KOPT-K1 (cell line): ENCODE measurements at regions not wholly inside any gene's neighbourhood (a gene's known extent, or its start where the extent isn't known, plus 50 kb on each side); places are given as distances from the start of the nearest gene placed in this dataset.

Experiments used
- H3K27ac ChIP-seq: fragments of 200-600 bp; sonication (generic); 2 replicates; pipeline ENCODE4 v1.5.1; 2016; ENCODE audit warnings: antibody characterized with exemption, mild to moderate bottlenecking, low read depth, low read length; ENCODE audit not compliant: poor library complexity, severe bottlenecking
- H3K36me3 ChIP-seq: fragments of 200-600 bp; sonication (generic); 2 replicates; pipeline ENCODE4 v1.5.1; 2017; ENCODE audit warnings: antibody characterized with exemption, mild to moderate bottlenecking, low read length, moderate library complexity; ENCODE audit not compliant: insufficient read depth
- H3K9me3 ChIP-seq: fragments of 200-600 bp; sonication (generic); 2 replicates; pipeline ENCODE4 v1.5.1; 2017; ENCODE audit warnings: antibody characterized with exemption, low read length, mild to moderate bottlenecking; ENCODE audit not compliant: insufficient read depth, poor library complexity, severe bottlenecking

DNA sequence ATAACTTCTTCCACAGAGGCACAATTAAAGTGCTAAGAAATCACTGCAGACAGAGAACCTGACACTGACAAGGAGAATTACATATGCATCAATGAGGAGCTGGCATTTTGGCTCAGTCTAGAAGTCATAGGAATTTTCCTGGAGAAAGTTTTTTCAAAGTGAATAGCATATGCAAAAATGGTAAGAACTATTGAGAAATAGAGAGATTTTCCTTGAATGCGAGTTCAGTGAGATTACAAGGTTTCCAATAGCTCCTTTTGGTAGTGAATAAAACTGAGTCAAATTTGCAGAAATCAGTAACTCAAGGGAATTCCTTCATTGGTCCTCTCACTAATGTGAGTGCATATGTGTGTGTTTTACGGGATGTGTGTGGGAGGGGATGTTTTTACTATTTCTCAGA, 557.5 kb downstream of the PPARGC1A start:
- Histone ChIP-seq H3K27ac (no peak overlapping the region), H3K36me3 (no peaks in the 10 kb centered on the region), H3K9me3 (no peaks in the 10 kb centered on the region)

DNA sequence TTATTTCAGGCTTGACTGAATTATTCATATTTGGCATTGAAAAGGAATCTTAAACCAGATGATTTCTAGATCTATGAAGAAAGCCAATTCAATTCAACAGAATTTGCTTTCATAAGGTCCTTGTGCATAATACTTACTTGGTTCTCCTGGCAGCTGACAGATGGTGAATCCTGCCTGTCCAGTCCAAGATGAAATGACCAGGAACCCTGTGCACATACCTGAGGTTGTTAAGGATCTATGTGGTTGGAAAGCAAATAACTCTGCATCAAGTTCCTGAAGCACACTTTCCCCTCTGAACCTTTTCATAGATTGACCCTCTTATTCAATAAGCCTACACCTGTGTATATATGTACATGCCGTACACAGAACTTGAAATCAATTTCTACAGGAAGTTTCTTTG, 562.7 kb downstream of the PPARGC1A start:
- no peak overlapping the region for H3K27ac ChIP-seq
- no peaks in the 10 kb centered on the region for H3K36me3 ChIP-seq
- no peaks in the 10 kb centered on the region for H3K9me3 ChIP-seq

DNA sequence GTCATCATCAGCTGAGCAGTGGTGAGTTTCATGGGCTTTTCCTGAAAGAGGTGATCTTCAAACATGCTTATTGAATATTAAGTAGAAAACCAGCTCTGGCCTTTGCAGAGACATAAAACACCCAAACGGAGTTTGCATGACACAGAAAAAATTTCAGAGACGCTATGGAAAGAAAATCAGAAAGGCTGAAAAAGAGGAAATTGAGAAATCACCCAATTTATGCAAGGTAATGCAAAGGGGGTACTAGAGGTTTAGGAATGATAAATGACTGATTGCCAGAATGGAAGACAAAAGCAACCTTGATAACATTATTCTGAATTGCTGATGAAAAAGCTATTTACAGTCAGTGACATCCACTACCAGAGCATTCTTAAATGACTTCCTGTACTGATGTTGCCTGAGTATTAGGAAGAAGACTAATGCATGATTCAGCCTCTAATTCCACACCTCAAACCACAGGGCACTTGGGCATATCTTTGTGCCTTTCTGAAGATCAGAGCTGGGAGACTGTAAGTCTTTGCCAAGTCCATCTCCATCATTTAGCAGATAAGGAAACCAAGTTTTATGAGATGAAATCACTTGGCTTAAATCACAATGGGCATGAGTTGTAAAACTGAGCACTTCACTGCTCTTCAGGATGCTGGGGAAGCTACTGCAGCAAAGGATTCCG, 565.7 kb downstream of the PPARGC1A start:
- Histone ChIP-seq H3K9me3 (no peaks in the 10 kb centered on the region), H3K36me3 (no peaks in the 10 kb centered on the region), H3K27ac (no peak overlapping the region)

DNA sequence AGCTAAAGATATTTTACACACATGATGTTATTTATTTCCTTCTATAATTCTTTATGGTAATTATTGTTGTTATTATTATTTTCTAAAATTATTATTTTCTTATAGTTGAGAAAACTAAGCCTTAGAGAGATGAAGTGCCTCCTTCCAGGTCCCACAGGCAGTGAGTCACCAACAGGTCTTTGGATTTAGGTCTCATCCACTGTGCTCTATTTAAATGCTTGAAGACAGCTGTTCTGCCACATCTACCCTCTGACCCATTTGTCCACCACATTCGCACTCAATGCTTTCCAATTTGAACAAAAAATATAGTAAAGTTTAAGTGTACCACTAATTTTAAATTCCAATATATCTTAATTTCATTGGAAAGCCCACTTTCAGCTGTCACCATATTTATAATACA, 566.4 kb downstream of the PPARGC1A start:
- no peaks in the 10 kb centered on the region for H3K9me3 ChIP-seq
- H3K27ac ChIP-seq = no peak overlapping the region
- no peaks in the 10 kb centered on the region for H3K36me3 ChIP-seq

DNA sequence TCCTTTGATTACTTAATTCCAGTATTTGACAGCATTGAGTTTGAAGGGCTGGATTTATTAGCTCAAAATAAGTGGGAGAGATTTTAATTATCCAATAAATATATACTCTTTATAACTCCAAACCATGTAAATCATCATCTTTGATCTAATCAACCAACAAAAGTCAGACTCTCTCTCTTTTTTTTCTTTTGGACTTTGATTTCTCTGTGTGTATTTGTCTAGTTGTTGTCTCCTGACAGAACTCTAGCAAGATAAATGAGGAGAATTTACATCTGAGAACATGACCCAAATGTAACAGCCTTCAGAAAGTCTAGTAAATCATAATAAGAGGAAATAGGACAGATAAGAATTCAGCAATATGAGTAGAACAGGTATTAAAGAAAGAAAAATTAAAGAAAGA, 567.1 kb downstream of the PPARGC1A start:
- no peaks in the 10 kb centered on the region for H3K9me3 ChIP-seq
- H3K27ac ChIP-seq = no peak overlapping the region
- no peaks in the 10 kb centered on the region for H3K36me3 ChIP-seq

DNA sequence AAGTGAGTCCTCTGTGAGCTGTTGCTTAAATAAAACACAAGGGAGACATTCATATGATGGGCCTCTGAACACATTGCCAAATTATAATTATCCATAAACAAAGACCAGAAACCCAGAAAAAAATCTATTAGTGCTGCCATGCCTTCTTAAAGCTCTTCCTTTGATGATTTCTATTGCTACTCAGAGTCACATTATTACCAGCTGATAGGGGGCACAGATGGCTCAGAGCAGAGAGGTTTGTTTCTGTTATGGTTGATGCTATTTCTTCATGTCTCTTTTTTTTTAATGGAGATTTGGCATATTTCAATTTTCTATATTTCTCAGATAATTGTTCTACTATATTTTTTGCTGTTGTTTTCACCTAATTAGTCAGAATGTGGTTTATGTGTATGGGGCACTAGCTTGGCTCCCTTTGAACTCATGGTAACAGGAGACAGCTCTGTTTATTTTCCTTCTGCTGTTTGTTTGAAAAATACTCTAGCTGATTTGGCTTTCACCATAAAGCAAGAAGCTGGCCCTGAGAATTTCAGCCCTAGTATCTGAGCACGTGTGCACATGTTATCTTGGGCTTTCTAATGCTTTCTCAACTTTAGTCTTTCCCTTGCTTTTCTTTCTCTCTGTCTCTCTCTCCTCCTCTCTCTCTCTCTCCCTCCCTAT, 568.8 kb downstream of the PPARGC1A start:
- Histone ChIP-seq H3K27ac (no peak overlapping the region), H3K9me3 (no peaks in the 10 kb centered on the region), H3K36me3 (no peaks in the 10 kb centered on the region)

DNA sequence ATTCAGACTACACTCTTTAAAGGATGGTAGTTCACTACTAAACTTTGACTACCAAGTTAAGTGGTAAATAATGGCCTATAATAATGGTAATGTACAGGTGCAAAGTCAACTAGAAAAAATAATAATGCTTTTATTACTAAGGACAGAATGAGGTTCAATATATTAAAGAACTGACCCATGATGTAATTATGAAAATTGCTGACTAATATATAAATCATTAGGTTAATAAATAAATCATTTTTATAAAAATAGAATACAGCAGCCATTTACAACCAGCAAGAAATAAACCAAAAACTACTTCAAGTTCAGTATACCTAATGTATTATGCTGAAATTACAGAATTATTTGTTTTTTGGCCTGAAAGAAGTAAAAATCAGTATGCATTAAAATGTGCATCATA, 577.2 kb downstream of the PPARGC1A start:
- Histone ChIP-seq H3K36me3 (no peaks in the 10 kb centered on the region), H3K9me3 (no peaks in the 10 kb centered on the region), H3K27ac (no peak overlapping the region)

DNA sequence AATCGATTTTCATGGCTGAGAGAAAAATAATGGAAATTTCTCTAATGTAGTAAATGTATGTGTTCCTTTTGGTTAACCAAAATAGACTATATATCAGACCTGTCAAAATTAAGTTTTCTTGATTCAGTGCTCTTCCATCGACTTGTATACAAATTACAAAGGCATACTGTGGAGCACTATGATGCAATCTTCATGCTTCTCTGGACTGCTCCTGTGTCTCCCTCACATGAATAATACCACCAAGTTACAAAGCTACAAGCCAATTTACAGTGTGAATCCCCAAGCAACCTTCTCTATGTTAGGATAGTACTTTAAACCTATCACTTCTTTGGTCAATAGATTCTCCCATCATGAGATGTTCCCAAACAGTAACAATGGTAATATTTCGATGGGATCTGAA, 577.9 kb downstream of the PPARGC1A start:
- Histone ChIP-seq H3K36me3 (no peaks in the 10 kb centered on the region), H3K27ac (no peak overlapping the region), H3K9me3 (no peaks in the 10 kb centered on the region)

DNA sequence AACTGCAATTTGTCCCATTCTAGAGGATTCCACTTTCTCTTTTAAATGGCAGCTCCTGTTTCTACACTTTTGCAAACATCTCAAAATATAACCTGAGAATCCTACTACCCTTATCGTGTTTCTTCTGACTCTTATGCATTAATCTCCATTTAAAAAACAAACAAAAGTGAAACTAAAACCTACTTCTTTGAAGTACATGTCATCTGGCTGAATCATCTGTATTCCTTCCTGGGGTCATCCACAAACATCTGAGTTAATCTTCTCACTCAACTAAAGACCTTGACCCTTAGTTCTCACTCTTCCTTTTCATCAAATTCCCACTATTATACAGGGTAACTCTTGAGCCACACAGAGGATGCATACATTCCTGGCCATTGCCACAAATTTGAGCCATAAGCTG, 584.8 kb downstream of the PPARGC1A start:
- H3K9me3 ChIP-seq = no peaks in the 10 kb centered on the region
- peak overlapping the region; percentile 35 for H3K27ac ChIP-seq
- no peaks in the 10 kb centered on the region for H3K36me3 ChIP-seq

DNA sequence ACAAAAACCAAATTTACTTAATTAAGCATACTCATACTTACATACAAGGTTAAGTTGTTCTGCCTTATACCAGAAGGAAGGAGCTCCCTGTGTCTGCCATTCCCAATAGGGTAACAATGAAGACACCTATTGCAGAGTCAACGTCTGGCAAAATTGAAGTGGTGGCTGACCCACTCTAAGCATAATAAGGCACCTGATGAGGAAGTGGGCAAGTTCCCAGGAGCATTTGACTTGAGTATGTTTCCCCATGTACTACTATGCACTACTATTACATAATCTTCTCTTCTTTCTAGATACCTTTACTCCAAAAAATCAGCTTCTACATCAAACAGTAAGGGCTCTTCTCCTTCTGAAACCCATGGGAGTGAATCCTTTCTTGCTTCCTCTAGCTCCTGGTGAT, 591.5 kb downstream of the PPARGC1A start:
- Histone ChIP-seq H3K36me3 (no peaks in the 10 kb centered on the region), H3K9me3 (no peaks in the 10 kb centered on the region), H3K27ac (no peak overlapping the region)

DNA sequence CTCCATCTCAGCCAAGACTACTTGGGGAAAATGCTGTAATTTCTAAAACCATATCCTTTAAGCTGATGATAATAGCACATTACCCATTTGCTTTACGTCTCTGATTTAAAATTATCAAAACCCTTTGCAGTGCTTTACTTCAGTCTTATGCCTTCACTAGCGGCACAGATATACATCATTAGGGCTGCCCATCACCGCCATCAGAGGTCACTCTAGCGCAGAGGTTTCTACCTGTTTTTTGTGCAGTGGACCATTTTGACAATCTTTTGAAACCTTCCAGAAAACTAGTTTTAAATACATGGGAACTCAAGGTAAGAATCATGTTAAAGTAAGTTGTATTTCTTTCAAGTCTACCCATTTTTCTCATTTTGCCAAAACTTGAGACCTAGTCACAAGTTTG, 592.5 kb downstream of the PPARGC1A start:
- H3K27ac ChIP-seq = no peak overlapping the region
- no peaks in the 10 kb centered on the region for H3K9me3 ChIP-seq
- H3K36me3 ChIP-seq = no peaks in the 10 kb centered on the region

DNA sequence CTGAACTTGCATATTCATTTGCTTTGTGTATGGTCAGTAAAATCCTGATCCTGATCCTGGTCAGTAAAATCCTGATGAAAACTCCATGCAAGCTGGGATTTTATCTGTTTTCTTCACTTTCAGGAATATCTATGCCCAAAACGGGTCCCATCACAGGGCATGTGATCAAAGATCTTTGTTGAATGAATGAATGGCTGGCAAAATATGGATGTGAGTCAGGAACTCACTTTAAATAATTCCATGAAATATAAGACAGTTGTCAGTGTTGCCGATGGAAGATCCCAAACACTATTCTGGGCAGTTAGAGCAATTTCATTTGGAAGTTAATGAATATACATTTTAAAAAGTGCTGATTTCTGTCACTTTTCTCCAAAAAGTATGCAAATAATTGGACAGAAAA, 598.4 kb downstream of the GBA3 start:
- Histone ChIP-seq H3K9me3 (no peaks in the 10 kb centered on the region), H3K27ac (no peak overlapping the region), H3K36me3 (no peaks in the 10 kb centered on the region)

DNA sequence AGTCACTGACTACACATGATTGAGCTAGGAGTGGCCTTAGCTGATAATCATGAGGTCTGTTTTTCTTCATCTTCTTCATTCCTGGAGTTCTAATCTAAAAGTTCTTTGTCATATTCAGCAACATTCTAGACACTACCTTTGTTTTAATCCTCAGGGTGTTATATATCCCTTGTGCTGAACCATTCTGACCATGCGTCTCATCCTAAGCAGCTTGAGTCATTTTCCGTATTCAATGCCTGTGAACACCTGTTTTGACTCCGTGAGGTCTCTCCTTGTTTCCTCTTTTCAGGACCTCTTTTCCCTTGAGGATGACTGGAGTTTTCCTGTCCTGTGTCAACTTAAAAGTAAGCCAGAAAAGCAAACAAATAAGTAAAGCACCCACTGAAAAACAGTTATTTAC, 597.9 kb downstream of the GBA3 start:
- Histone ChIP-seq H3K27ac (no peak overlapping the region), H3K36me3 (no peaks in the 10 kb centered on the region), H3K9me3 (no peaks in the 10 kb centered on the region)

DNA sequence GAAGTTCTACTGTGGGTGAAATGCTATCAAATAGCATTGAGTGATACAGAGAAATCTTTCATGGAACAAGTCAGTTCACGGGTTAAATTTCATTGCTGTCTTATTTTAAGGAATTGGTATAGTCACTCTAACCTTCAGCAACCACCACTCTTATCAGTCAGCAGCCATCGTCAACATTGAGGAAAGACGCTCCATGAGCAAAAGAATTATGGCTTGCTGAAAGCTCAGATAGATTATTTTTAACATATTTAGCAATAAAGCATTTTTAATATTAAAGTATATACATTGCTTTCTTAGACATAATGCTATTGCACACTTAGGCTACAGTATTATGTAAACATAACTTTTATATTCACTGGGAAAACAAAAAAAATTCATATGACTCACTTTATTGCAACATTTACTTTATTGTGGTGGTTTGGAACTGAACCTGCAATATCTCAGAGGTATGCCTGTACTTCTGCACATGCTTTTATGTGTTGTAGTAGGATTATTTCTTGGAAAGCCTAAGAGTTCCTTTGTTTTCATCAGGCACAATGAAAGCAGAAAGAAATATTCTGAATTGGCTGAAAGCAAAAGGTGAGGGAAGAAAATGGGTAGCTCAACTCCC, 586.7 kb downstream of the GBA3 start:
- H3K9me3 ChIP-seq = no peaks in the 10 kb centered on the region
- H3K27ac ChIP-seq = no peak overlapping the region
- H3K36me3 ChIP-seq = no peaks in the 10 kb centered on the region

DNA sequence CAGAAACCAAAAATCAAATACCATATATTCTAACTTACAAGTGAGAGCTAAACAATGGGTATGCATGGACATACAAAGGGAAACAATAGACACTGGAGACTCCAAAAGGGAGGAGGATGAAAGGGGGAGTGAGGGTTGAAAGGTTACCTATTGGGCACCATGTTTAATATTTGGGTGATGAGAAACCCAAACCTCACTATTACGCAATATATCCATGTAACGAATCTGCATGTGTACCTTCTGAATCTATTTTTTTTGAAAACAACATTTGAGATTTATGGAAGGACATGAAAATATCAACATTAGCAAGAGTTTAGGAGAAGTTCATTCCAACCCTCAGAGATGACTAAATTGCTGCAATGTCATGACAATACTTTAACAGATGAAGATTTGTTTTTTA, 586.1 kb downstream of the GBA3 start:
- Histone ChIP-seq H3K9me3 (no peaks in the 10 kb centered on the region), H3K27ac (no peak overlapping the region), H3K36me3 (no peaks in the 10 kb centered on the region)

DNA sequence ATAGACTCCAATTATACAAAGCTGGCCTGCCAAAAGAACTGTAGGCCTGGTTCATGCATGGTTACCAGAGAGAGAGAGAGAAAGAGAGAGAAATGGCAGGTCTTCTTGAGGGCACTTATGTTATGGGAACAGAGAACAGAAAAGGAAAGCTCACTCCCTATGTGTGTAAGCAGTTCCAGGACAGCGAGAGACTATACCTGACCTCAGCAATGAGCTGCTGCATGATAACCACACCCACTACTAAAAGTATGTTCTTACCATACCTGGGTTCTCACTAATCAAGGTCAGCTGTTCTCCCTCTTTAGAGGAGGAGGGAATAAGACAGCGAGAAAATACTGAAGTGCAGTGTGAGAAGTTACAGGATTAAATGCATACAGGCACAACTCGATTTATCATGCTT, 583.3 kb downstream of the GBA3 start:
- no peaks in the 10 kb centered on the region for H3K36me3 ChIP-seq
- no peaks in the 10 kb centered on the region for H3K9me3 ChIP-seq
- no peak overlapping the region for H3K27ac ChIP-seq
